Gastroesophageal sphincter (tissue), 3 donors: ENCODE measurements at regions not wholly inside any gene's neighbourhood (a gene's known extent, or its start where the extent isn't known, plus 50 kb on each side); places are given as distances from the start of the nearest gene placed in this dataset.

ENCODE experiments used
- POLR2AphosphoS5 ChIP-seq: sonication (generic); formaldehyde crosslinking; IDR thresholded peaks from one replicate; pipeline ENCODE4 v1.6.1; 2017; ENCODE audit warnings: antibody characterized with exemption
- TF ChIP-seq, protein P1 (sequence below), 4 experiments: fragments of 200-600 bp in 2 of 4; fragments of 450-650 bp in 2 of 4; sonication (generic) in 1 of 4; IDR thresholded peaks; one replicate each; pipeline ENCODE4 v1.5.1; 2017 to 2019; ENCODE audit warnings: antibody characterized with exemption in 4 of 4, mild to moderate bottlenecking in 2 of 4, moderate library complexity in 2 of 4

DNA sequence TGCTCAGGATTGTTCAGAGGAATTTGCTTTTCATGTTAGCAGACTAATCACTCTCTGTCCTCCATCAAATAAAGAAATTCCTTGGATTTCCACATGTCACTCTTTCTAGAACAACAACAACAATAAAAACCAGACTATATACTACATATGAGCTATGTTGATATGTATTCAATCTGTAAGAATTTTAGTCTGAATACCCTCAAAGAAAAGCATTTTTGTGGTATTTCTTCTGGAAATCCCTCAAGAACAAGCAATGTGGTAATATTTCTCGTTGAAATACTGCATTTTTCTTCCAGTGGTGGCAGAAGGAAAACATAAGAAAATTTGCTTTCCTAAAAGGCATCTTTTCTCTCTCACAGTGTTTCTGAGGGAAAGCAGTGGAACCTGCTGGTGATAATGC is 312.6 kb upstream of the RSPO3 start:
- TF ChIP-seq, protein P1, sequence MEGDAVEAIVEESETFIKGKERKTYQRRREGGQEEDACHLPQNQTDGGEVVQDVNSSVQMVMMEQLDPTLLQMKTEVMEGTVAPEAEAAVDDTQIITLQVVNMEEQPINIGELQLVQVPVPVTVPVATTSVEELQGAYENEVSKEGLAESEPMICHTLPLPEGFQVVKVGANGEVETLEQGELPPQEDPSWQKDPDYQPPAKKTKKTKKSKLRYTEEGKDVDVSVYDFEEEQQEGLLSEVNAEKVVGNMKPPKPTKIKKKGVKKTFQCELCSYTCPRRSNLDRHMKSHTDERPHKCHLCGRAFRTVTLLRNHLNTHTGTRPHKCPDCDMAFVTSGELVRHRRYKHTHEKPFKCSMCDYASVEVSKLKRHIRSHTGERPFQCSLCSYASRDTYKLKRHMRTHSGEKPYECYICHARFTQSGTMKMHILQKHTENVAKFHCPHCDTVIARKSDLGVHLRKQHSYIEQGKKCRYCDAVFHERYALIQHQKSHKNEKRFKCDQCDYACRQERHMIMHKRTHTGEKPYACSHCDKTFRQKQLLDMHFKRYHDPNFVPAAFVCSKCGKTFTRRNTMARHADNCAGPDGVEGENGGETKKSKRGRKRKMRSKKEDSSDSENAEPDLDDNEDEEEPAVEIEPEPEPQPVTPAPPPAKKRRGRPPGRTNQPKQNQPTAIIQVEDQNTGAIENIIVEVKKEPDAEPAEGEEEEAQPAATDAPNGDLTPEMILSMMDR (IDR thresholded peaks at IDR 0.05) = no peak
- TF ChIP-seq POLR2AphosphoS5 = no peak
